Thyroid gland (tissue), 4 donors: ENCODE measurements at regions not wholly inside any gene's neighbourhood (a gene's known extent, or its start where the extent isn't known, plus 50 kb on each side); places are given as distances from the start of the nearest gene placed in this dataset.

ENCODE experiments used
- CTCF ChIP-seq, 6 experiments: fragments of 200-600 bp in 3 of 6; fragments of 450-650 bp in 3 of 6; sonication (generic) in 3 of 6; IDR thresholded peaks; one replicate each; pipeline ENCODE4 v1.5.1; 2016 to 2019; ENCODE audit warnings: antibody characterized with exemption in 6 of 6, mild to moderate bottlenecking in 2 of 6, inconsistent platforms in 1 of 6, moderate library complexity in 1 of 6
- POLR2A ChIP-seq, 2 donors: fragments of 450-650 bp; IDR thresholded peaks; one replicate each; pipeline ENCODE4 v1.6.1; 2017; ENCODE audit warnings: antibody characterized with exemption in 2 of 2, mild to moderate bottlenecking in 2 of 2, moderate library complexity in 1 of 2

GRCh38 chr2:84084856-84085255, 374.2 kb downstream of the SUCLG1 start:
- TF ChIP-seq CTCF (IDR thresholded peaks at IDR 0.05) (no peak), POLR2A (IDR thresholded peaks at IDR 0.05) (no peak)
